Trophoblast cell (in vitro differentiated cells and primary cell): ENCODE measurements at regions not wholly inside any gene's neighbourhood (a gene's known extent, or its start where the extent isn't known, plus 50 kb on each side); places are given as distances from the start of the nearest gene placed in this dataset.
A peak's percentile ranks its signal among the peaks of the same experiment; 100 is the strongest.

ENCODE experiments used
- DNase-seq, 2 donors: peaks; one replicate each; pipeline ENCODE4 v3.0.0-alpha.2; 2016
- H2AFZ ChIP-seq: 2 replicates; pipeline ENCODE4 v1.6.1; 2013; ENCODE audit warnings: low read length, moderate library complexity, mild to moderate bottlenecking; ENCODE audit not compliant: insufficient read depth, poor library complexity
- H2AK5ac ChIP-seq: 2 replicates; pipeline ENCODE4 v1.6.1; 2013; ENCODE audit warnings: mild to moderate bottlenecking, low read length
- H2BK120ac ChIP-seq: 2 replicates; pipeline ENCODE4 v1.6.1; 2013; ENCODE audit warnings: low read length, mild to moderate bottlenecking, moderate library complexity; ENCODE audit not compliant: insufficient read depth, poor library complexity
- H2BK12ac ChIP-seq: 2 replicates; pipeline ENCODE4 v1.6.1; 2013; ENCODE audit warnings: mild to moderate bottlenecking, low read length, moderate library complexity
- H2BK5ac ChIP-seq: 2 replicates; pipeline ENCODE4 v1.6.1; 2013; ENCODE audit warnings: low read length, low read depth, moderate library complexity, mild to moderate bottlenecking; ENCODE audit not compliant: poor library complexity
- H3K14ac ChIP-seq: 2 replicates; pipeline ENCODE4 v1.6.1; 2013; ENCODE audit warnings: mild to moderate bottlenecking, low read length
- H3K18ac ChIP-seq: 2 replicates; pipeline ENCODE4 v1.6.1; 2013; ENCODE audit warnings: mild to moderate bottlenecking, low read length
- H3K23ac ChIP-seq: 2 replicates; pipeline ENCODE4 v1.6.1; 2013; ENCODE audit warnings: low read length
- H3K27ac ChIP-seq: 2 replicates; pipeline ENCODE4 v1.5.1; 2013; ENCODE audit warnings: low read depth, mild to moderate bottlenecking, inconsistent platforms, low read length, moderate library complexity
- H3K27me3 ChIP-seq: 2 replicates; pipeline ENCODE4 v1.6.1; 2013; ENCODE audit warnings: inconsistent platforms, mild to moderate bottlenecking, low read length, moderate library complexity; ENCODE audit not compliant: insufficient read depth
- H3K36me3 ChIP-seq, 2 experiments: 1 replicate in 1 of 2; 2 replicates in 1 of 2; pipeline ENCODE4 v1.6.1; 2013; ENCODE audit warnings: low read length in 2 of 2, mild to moderate bottlenecking in 2 of 2, moderate library complexity in 1 of 2; ENCODE audit not compliant: insufficient read depth in 2 of 2, control insufficient read depth in 1 of 2
- H3K4ac ChIP-seq: 2 replicates; pipeline ENCODE4 v1.6.1; 2013; ENCODE audit warnings: low read depth, mild to moderate bottlenecking, low read length, moderate library complexity
- H3K4me1 ChIP-seq, 2 experiments: 1 replicate in 1 of 2; 2 replicates in 1 of 2; pipeline ENCODE4 v1.6.1; 2013; ENCODE audit warnings: low read length in 2 of 2, mild to moderate bottlenecking in 2 of 2, moderate library complexity in 1 of 2; ENCODE audit not compliant: insufficient read depth in 2 of 2, control insufficient read depth in 1 of 2
- H3K4me2 ChIP-seq: 2 replicates; pipeline ENCODE4 v1.6.1; 2013; ENCODE audit warnings: inconsistent platforms, mild to moderate bottlenecking, low read length, moderate library complexity
- H3K4me3 ChIP-seq: 2 replicates; pipeline ENCODE4 v1.5.1; 2013; ENCODE audit warnings: mild to moderate bottlenecking, low read depth, low read length, inconsistent platforms
- H3K79me1 ChIP-seq: one replicate; pipeline ENCODE4 v1.6.1; 2013; ENCODE audit warnings: low read length
- H3K79me2 ChIP-seq: 2 replicates; pipeline ENCODE4 v1.6.1; 2013; ENCODE audit warnings: low read length, mild to moderate bottlenecking; ENCODE audit not compliant: control insufficient read depth, insufficient read depth, poor library complexity
- H3K9ac ChIP-seq: 2 replicates; pipeline ENCODE4 v1.6.1; 2013; ENCODE audit warnings: mild to moderate bottlenecking, low read length
- H3K9me3 ChIP-seq: 2 replicates; pipeline ENCODE4 v1.6.1; 2013; ENCODE audit warnings: low read depth, mild to moderate bottlenecking, control low read depth, inconsistent platforms, low read length; ENCODE audit not compliant: insufficient read depth
- H4K12ac ChIP-seq: 2 replicates; pipeline ENCODE4 v1.6.1; 2013; ENCODE audit warnings: low read depth, mild to moderate bottlenecking, low read length, moderate library complexity
- H4K8ac ChIP-seq: 2 replicates; pipeline ENCODE4 v1.6.1; 2013; ENCODE audit warnings: low read depth, mild to moderate bottlenecking, low read length, moderate library complexity
- H4K91ac ChIP-seq: one replicate; pipeline ENCODE4 v1.6.1; 2013; ENCODE audit warnings: low read depth, mild to moderate bottlenecking, low read length, moderate library complexity
- WGBS: extraction: QIAGEN DNeasy Blood & Tissue Kit; methylation state at CpG from one replicate; pipeline ENCODE4 v1.1.7; 2013; ENCODE audit warnings: missing lambda C conversion rate; ENCODE audit not compliant: insufficient read length, insufficient coverage; ENCODE audit errors: extremely low coverage; 5-methylcytosine and 5-hydroxymethylcytosine counted together

DNA sequence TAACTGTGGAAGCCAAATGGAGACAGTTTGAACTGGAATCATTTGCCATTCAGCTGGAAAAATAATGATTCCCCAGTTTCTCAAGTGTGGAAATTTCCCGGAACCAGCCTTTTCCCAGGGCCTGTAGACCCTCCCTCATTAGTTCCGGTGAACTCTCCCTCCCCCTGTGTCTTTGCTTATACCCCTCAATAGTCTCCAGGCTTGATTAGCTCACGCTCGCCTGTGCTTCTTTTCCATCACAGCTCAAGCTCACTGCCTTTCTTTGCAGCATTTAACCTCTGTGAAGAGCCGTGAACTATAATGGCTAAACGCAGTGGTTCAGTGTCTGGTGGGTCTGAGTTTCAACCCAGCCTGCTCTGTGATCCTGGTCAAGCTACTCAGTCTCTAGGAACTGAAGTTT is 690.8 kb downstream of the INHBA start:
- H3K4me1 ChIP-seq = no peaks in the 10 kb centered on the region
- no peak overlapping the region for H3K27ac ChIP-seq
- H3K9ac ChIP-seq = no peak overlapping the region
- H2BK12ac ChIP-seq = no peak overlapping the region
- H3K4ac ChIP-seq = no peak overlapping the region
- WGBS = no CpG with 5 or more reads among the region's 6 CpGs
- H3K79me2 ChIP-seq = no peaks in the 10 kb centered on the region
- H3K27me3 ChIP-seq = no peaks in the 10 kb centered on the region
- H3K79me1 ChIP-seq = no peaks in the 10 kb centered on the region
- H2AFZ ChIP-seq = no peak overlapping the region
- H2BK5ac ChIP-seq = no peak overlapping the region
- H2AK5ac ChIP-seq = no peak overlapping the region
- H4K8ac ChIP-seq = no peak overlapping the region
- no peak overlapping the region for H4K12ac ChIP-seq
- no peak overlapping the region for H3K18ac ChIP-seq
- no peak overlapping the region for H4K91ac ChIP-seq
- H3K14ac ChIP-seq = no peak overlapping the region
- no peak overlapping the region for H3K4me2 ChIP-seq
- H2BK120ac ChIP-seq = no peak overlapping the region
- peaks cover 0 to 2% of the 10 kb centered on the region in 2 experiments for H3K36me3 ChIP-seq
- no peak overlapping the region for H3K23ac ChIP-seq
- H3K9me3 ChIP-seq = no peaks in the 10 kb centered on the region
- H3K4me3 ChIP-seq = no peak overlapping the region
- no peak for DNase-seq

GRCh38 chr7:41010967-41011366 is 691.9 kb downstream of the INHBA start:
- Histone ChIP-seq H3K4me2 (no peak overlapping the region), H3K18ac (no peak overlapping the region), H3K27me3 (no peaks in the 10 kb centered on the region), H2AK5ac (no peak overlapping the region), H4K8ac (no peak overlapping the region), H2BK120ac (no peak overlapping the region), H2AFZ (no peak overlapping the region), H4K91ac (no peak overlapping the region), H3K23ac (no peak overlapping the region), H2BK12ac (peak overlapping the region; percentile 54), H3K4ac (no peak overlapping the region), H3K14ac (peak overlapping the region; percentile 44), H2BK5ac (no peak overlapping the region), H3K4me1 (no peaks in the 10 kb centered on the region), H3K36me3 (peaks cover 0 to 2% of the 10 kb centered on the region in 2 experiments), H3K4me3 (no peak overlapping the region), H3K79me2 (no peaks in the 10 kb centered on the region), H3K79me1 (no peaks in the 10 kb centered on the region), H3K9ac (no peak overlapping the region), H3K27ac (no peak overlapping the region), H3K9me3 (no peaks in the 10 kb centered on the region), H4K12ac (no peak overlapping the region)
- WGBS = no CpG with 5 or more reads among the region's 4 CpGs
- DNase-seq = no peak

DNA sequence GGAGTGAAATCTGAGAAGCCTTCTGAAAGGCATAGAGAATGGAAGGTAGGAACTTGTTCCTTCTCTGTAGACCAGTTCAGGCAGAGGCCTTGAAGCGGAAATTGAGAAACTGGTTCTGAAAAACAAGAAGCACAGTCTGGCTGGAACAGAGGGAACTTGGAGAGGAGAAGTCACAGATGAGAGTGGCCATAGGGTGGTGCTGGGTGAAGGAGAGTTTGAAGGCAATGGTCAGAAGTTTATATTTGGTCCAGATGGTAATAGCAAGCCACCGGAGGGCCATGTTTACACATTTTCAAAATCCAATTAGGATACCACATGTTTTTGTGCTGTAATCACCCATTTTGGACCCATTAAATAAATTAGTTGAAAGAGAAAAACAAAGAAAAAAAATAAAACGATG is 692.5 kb downstream of the INHBA start:
- DNase-seq = no peak
- Histone ChIP-seq H3K4me2 (no peak overlapping the region), H4K91ac (no peak overlapping the region), H4K8ac (no peak overlapping the region), H3K4me3 (no peak overlapping the region), H3K36me3 (peaks cover 0 to 2% of the 10 kb centered on the region in 2 experiments), H2AK5ac (no peak overlapping the region), H3K14ac (no peak overlapping the region), H2BK120ac (no peak overlapping the region), H3K79me2 (no peaks in the 10 kb centered on the region), H2BK5ac (no peak overlapping the region), H2AFZ (no peak overlapping the region), H3K27me3 (no peaks in the 10 kb centered on the region), H3K9ac (no peak overlapping the region), H3K79me1 (peaks cover 3% of the 10 kb centered on the region), H3K9me3 (no peaks in the 10 kb centered on the region), H3K23ac (no peak overlapping the region), H3K27ac (no peak overlapping the region), H3K4me1 (peaks cover 0 to 2% of the 10 kb centered on the region in 2 experiments), H3K18ac (no peak overlapping the region), H3K4ac (no peak overlapping the region), H4K12ac (no peak overlapping the region), H2BK12ac (peak overlapping the region; percentile 72)
- no CpG with 5 or more reads among the region's 3 CpGs for WGBS

- Histone ChIP-seq H3K79me2 (peaks cover 2% of the 10 kb centered on the region), H2BK5ac (no peak overlapping the region), H3K4me1 (peaks cover 3 to 7% of the 10 kb centered on the region in 2 experiments), H2BK12ac (no peak overlapping the region), H3K36me3 (no peaks in the 10 kb centered on the region), H3K9me3 (no peaks in the 10 kb centered on the region), H3K4ac (no peak overlapping the region), H3K23ac (no peak overlapping the region), H3K14ac (no peak overlapping the region), H4K8ac (no peak overlapping the region), H2AK5ac (no peak overlapping the region), H3K27ac (no peak overlapping the region), H2BK120ac (no peak overlapping the region), H3K4me2 (no peak overlapping the region), H3K9ac (no peak overlapping the region), H4K91ac (no peak overlapping the region), H3K4me3 (no peak overlapping the region), H3K79me1 (peaks cover 11% of the 10 kb centered on the region), H3K18ac (no peak overlapping the region), H4K12ac (no peak overlapping the region), H2AFZ (no peak overlapping the region), H3K27me3 (no peaks in the 10 kb centered on the region)
- DNase-seq = no peak
- no CpG with 5 or more reads among the region's 3 CpGs for WGBS
These were observed 695.1 kb downstream of the INHBA start for GRCh38 chr7:41007811-41008210.
